K562 (cell line): ENCODE measurements at regions not wholly inside any gene's neighbourhood (a gene's known extent, or its start where the extent isn't known, plus 50 kb on each side); places are given as distances from the start of the nearest gene placed in this dataset.

Experiments
- ATAC-seq: fragments of 200-7000 bp; cut with Tn5 transposase; 3 replicates; pipeline ENCODE4 v1.9.1; 2020; ENCODE audit warnings: moderate library complexity
- BruUV-seq: library from RNA; stranded (reverse); fragments of 400-500 nt; replicated peaks from 2 replicates; lab custom pipeline; 2021; lab: Mats Ljungman, UMichigan
- CTCF ChIA-PET: fragments of 300-600 bp; formaldehyde crosslinking; extraction: SDS; loops from one replicate; lab custom pipeline; 2021; ENCODE audit warnings: low intra/inter-chr PET ratio; lab: Yijun Ruan, JAX
- POLR2A ChIA-PET: fragments of 300-600, 350-650 bp; sonication (Branson Sonifier 250); formaldehyde crosslinking; extraction: SDS; loops from one replicate; lab custom pipeline; 2021; ENCODE audit warnings: antibody characterized with exemption, inconsistent platforms; lab: Yijun Ruan, JAX
- DNase-seq, 4 experiments: peaks; one replicate each; pipeline versions ENCODE4 v3.0.0 to v3.0.0-alpha.2; 2011 to 2018; ENCODE audit warnings: low spot score in 3 of 4, mixed read lengths in 3 of 4; ENCODE audit errors: extremely low read depth in 1 of 4
- FAIRE-seq: peaks from 2 replicates; lab custom pipeline; 2011; peaks lifted over from hg19 to GRCh38; lab: Jason Lieb, UNC
- H2AFZ ChIP-seq: 2 replicates; pipeline ENCODE4 v1.6.0; 2011; ENCODE audit warnings: low read depth, low read length, control low read depth, inconsistent platforms
- H3K27ac ChIP-seq: fragments of 200-600 bp; 3 replicates; pipeline ENCODE4 v1.8.0; 2011; ENCODE audit warnings: low read depth, mild to moderate bottlenecking, control low read depth, inconsistent platforms, low read length, moderate library complexity, mixed read lengths; ENCODE audit errors: extremely low read depth
- H3K27me3 ChIP-seq, 2 experiments: fragments of 300-600 bp in 1 of 2; 2 replicates in 1 of 2; 3 replicates in 1 of 2; pipeline versions ENCODE4 v1.6.0 to v1.8.0; 2011; ENCODE audit warnings: inconsistent platforms in 2 of 2, low read length in 2 of 2, mild to moderate bottlenecking in 1 of 2, mixed read lengths in 1 of 2, moderate library complexity in 1 of 2; ENCODE audit not compliant: control insufficient read depth in 2 of 2, insufficient read depth in 2 of 2
- H3K36me3 ChIP-seq: fragments of 300-600 bp; 3 replicates; pipeline ENCODE4 v1.8.0; 2011; ENCODE audit warnings: mild to moderate bottlenecking, low read length, inconsistent platforms; ENCODE audit not compliant: control insufficient read depth, insufficient read depth
- H3K4me1 ChIP-seq, 2 experiments: fragments of 200-600 bp in 1 of 2; replicated peaks in 1 of 2; 2 replicates in 1 of 2; 3 replicates in 1 of 2; pipeline versions ENCODE4 v1.5.1 to v1.8.0; 2011; ENCODE audit warnings: inconsistent platforms in 2 of 2, low read length in 2 of 2, mild to moderate bottlenecking in 1 of 2, mixed read lengths in 1 of 2, moderate library complexity in 1 of 2; ENCODE audit not compliant: control insufficient read depth in 2 of 2, insufficient read depth in 2 of 2
- H3K4me2 ChIP-seq: 2 replicates; pipeline ENCODE4 v1.6.1; 2011; ENCODE audit warnings: low read length, control low read depth, inconsistent platforms, mixed read lengths; ENCODE audit not compliant: insufficient read depth
- H3K4me3 ChIP-seq: fragments of 200-600 bp; sonication (generic), shearing (Covaris generic); 2 replicates; pipeline ENCODE4 v1.5.1; 2016; ENCODE audit warnings: control low read depth, inconsistent platforms
- H3K79me2 ChIP-seq: fragments of 200-600 bp; 3 replicates; pipeline ENCODE4 v1.8.0; 2011; ENCODE audit warnings: low read length, inconsistent platforms; ENCODE audit not compliant: control insufficient read depth, insufficient read depth
- H3K9ac ChIP-seq, 2 experiments: 2 replicates each; pipeline versions ENCODE4 v1.6.0 to v1.6.1; 2011; ENCODE audit warnings: low read depth in 2 of 2, low read length in 2 of 2, control low read depth in 1 of 2, inconsistent platforms in 1 of 2, mild to moderate bottlenecking in 1 of 2, mixed read lengths in 1 of 2; ENCODE audit not compliant: insufficient read depth in 1 of 2
- H3K9me1 ChIP-seq: one replicate; pipeline ENCODE4 v1.6.0; 2011; ENCODE audit warnings: inconsistent platforms, mild to moderate bottlenecking, low read length, moderate library complexity; ENCODE audit not compliant: control insufficient read depth, insufficient read depth
- H3K9me3 ChIP-seq: replicated peaks from 2 replicates; pipeline ENCODE4 v1.5.1; 2011; ENCODE audit warnings: low read depth, low read length, inconsistent platforms; ENCODE audit not compliant: control insufficient read depth, insufficient read depth
- H4K20me1 ChIP-seq: replicated peaks from 2 replicates; pipeline ENCODE4 v1.6.1; 2011; ENCODE audit warnings: low read length, inconsistent platforms, mixed read lengths; ENCODE audit not compliant: control insufficient read depth, insufficient read depth
- ERF ChIP-seq: fragments of 450-650 bp; formaldehyde crosslinking; IDR thresholded peaks from 2 replicates; pipeline ENCODE4 v1.4.0; 2020; ENCODE audit warnings: mild to moderate bottlenecking, mixed read lengths
- KAT7 ChIP-seq: sonication (generic); formaldehyde crosslinking; IDR thresholded peaks from 2 replicates; pipeline ENCODE4 v1.8.0; 2022; ENCODE audit warnings: missing genetic modification reagents, mild to moderate bottlenecking, borderline replicate concordance
- PTTG1 ChIP-seq: fragments of 450-650 bp; IDR thresholded peaks from 2 replicates; pipeline ENCODE4 v1.6.1; 2016; ENCODE audit warnings: low read depth, mild to moderate bottlenecking, missing genetic modification characterization, missing compliant biosample characterization
- SMAD4 ChIP-seq: fragments of 250-450 bp; sonication (Bioruptor Pico); conservative IDR thresholded peaks from 2 replicates; pipeline ENCODE4 v1.8.0; 2021; ENCODE audit warnings: inconsistent platforms, mild to moderate bottlenecking, moderate library complexity
- SRSF9 ChIP-seq: fragments of 200-400 bp; formaldehyde crosslinking; IDR thresholded peaks from 2 replicates; pipeline ENCODE4 v1.6.1; 2017; ENCODE audit warnings: low read depth, low read length, borderline replicate concordance
- ZBTB33 ChIP-seq: sonication (generic); formaldehyde crosslinking; IDR thresholded peaks from 2 replicates; pipeline ENCODE4 v1.8.1; 2023; ENCODE audit warnings: mild to moderate bottlenecking, missing genetic modification reagents
- ZNF24 ChIP-seq: fragments of 450-650 bp; IDR thresholded peaks from 2 replicates; pipeline ENCODE4 v1.6.1; 2016
- ZNF589 ChIP-seq: fragments of 200-800 bp; sonication (Bioruptor generic); IDR thresholded peaks from 2 replicates; pipeline ENCODE4 v1.6.1; 2016; ENCODE audit warnings: low read depth, missing genetic modification characterization, missing compliant biosample characterization
- ZNF740 ChIP-seq, 3 experiments: fragments of 200-800 bp in 1 of 3; sonication (Bioruptor generic) in 1 of 3; sonication (generic) in 1 of 3; formaldehyde crosslinking in 1 of 3; IDR thresholded peaks; 2 replicates each; pipeline versions ENCODE4 v1.6.1 to v1.8.0; 2016 to 2022; ENCODE audit warnings: mild to moderate bottlenecking in 2 of 3, missing compliant biosample characterization in 2 of 3, missing genetic modification characterization in 2 of 3, missing genetic modification reagents in 1 of 3
- WGBS: fragments of 100-300 bp; shearing (Covaris generic); methylation state at CpG from one replicate; pipeline ENCODE4 v1.1.6; 2016; ENCODE audit warnings: low coverage, mixed read lengths; ENCODE audit not compliant: insufficient coverage; ENCODE audit errors: missing lambda C conversion rate; 5-methylcytosine and 5-hydroxymethylcytosine counted together
- in situ Hi-C: fragments of 300-500 bp; cut with MboI; formaldehyde crosslinking; loops from 4 replicates; pipeline ENCODE4 v1.15.0; 2018; ENCODE audit warnings: inconsistent platforms, mixed read lengths
- intact Hi-C: fragments of 100-400 bp; cut with micrococcal nuclease; formaldehyde crosslinking; loops from 2 replicates; pipeline ENCODE4 v1.14.2; 2022
- TF ChIP-seq, protein P1 (sequence below): fragments of 450-650 bp; IDR thresholded peaks from 2 replicates; pipeline ENCODE4 v1.6.1; 2016; ENCODE audit warnings: low read depth

- H3K79me2 ChIP-seq, result no peaks in the 10 kb centered on the region
- peak overlapping the region; percentile 29; the same call in 1 of the 2 replicates for H2AFZ ChIP-seq
- H4K20me1 ChIP-seq, result no peaks in the 10 kb centered on the region
- in situ Hi-C loops (no loop called here), intact Hi-C loops (loop anchor here (5.0 kb wide), 1 partner anchor 184 kb away; the partner anchor contains the start of gene AVL9)
- H3K4me3 ChIP-seq, result no peak overlapping the region
- ChIA-PET POLR2A (no interaction called here), CTCF (no interaction called here)
- FAIRE-seq, result no peak
- peak overlapping the region in 1 of 2 experiments; percentile 52; a peak in 2 of 4 replicates for H3K9ac ChIP-seq
- H3K9me3 ChIP-seq, result no peaks in the 10 kb centered on the region
- no peaks in the 10 kb centered on the region for H3K36me3 ChIP-seq
- DNase-seq, result no peak
- BruUV-seq, result TSS peak; percentile 93
- peak overlapping the region; percentile 88 for H3K27ac ChIP-seq
- WGBS, result 24% methylated on average over 3 of the region's 3 CpGs
- peaks cover 0 to 22% of the 10 kb centered on the region in 2 experiments; a peak in 4 of 5 replicates for H3K4me1 ChIP-seq
- H3K4me2 ChIP-seq, result no peak overlapping the region; the same call in 1 of the 2 replicates
- no peaks in the 10 kb centered on the region for H3K27me3 ChIP-seq
- peak; percentile 11 for ATAC-seq
- no peaks in the 10 kb centered on the region for H3K9me1 ChIP-seq
- TF ChIP-seq ZBTB33 (CRISPR knock-in tag), result no peak
- no peak for TF ChIP-seq ZNF740 (CRISPR knock-in tag; IDR thresholded peaks at IDR 0.05)
- 0 out of 4 replicates have a peak, but pooled peaks of 1 of the 2 experiments have one; percentile 16 for TF ChIP-seq ZNF740 (tag; IDR thresholded peaks at IDR 0.05)
- peak; percentile 17 for TF ChIP-seq SMAD4
- no peak for TF ChIP-seq ZNF589 (CRISPR knock-in tag)
- TF ChIP-seq KAT7 (CRISPR knock-in tag), result no peak
- TF ChIP-seq, protein P1, sequence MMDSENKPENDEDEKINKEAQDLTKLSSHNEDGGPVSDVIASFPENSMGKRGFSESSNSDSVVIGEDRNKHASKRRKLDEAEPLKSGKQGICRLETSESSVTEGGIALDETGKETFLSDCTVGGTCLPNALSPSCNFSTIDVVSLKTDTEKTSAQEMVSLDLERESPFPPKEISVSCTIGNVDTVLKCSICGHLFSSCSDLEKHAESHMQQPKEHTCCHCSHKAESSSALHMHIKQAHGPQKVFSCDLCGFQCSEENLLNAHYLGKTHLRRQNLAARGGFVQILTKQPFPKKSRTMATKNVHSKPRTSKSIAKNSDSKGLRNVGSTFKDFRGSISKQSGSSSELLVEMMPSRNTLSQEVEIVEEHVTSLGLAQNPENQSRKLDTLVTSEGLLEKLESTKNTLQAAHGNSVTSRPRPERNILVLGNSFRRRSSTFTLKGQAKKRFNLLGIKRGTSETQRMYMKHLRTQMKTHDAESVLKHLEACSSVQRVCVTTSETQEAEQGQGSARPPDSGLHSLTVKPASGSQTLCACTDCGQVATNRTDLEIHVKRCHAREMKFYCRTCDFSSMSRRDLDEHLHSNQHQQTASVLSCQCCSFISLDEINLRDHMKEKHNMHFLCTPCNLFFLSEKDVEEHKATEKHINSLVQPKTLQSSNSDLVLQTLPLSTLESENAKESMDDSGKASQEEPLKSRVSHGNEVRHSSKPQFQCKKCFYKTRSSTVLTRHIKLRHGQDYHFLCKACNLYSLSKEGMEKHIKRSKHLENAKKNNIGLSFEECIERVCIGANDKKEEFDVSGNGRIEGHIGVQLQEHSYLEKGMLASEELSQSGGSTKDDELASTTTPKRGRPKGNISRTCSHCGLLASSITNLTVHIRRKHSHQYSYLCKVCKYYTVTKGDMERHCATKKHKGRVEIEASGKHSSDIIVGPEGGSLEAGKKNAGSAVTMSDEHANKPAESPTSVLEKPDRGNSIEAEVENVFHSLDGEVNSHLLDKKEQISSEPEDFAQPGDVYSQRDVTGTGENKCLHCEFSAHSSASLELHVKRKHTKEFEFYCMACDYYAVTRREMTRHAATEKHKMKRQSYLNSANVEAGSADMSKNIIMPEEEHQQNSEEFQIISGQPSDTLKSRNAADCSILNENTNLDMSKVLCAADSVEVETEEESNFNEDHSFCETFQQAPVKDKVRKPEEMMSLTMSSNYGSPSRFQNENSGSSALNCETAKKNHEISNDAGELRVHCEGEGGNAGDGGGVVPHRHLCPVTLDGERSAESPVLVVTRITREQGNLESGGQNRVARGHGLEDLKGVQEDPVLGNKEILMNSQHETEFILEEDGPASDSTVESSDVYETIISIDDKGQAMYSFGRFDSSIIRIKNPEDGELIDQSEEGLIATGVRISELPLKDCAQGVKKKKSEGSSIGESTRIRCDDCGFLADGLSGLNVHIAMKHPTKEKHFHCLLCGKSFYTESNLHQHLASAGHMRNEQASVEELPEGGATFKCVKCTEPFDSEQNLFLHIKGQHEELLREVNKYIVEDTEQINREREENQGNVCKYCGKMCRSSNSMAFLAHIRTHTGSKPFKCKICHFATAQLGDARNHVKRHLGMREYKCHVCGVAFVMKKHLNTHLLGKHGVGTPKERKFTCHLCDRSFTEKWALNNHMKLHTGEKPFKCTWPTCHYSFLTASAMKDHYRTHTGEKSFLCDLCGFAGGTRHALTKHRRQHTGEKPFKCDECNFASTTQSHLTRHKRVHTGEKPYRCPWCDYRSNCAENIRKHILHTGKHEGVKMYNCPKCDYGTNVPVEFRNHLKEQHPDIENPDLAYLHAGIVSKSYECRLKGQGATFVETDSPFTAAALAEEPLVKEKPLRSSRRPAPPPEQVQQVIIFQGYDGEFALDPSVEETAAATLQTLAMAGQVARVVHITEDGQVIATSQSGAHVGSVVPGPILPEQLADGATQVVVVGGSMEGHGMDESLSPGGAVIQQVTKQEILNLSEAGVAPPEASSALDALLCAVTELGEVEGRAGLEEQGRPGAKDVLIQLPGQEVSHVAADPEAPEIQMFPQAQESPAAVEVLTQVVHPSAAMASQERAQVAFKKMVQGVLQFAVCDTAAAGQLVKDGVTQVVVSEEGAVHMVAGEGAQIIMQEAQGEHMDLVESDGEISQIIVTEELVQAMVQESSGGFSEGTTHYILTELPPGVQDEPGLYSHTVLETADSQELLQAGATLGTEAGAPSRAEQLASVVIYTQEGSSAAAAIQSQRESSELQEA, result no peak
- TF ChIP-seq ERF, result no peak
- TF ChIP-seq ZNF24, result no peak
- TF ChIP-seq SRSF9, result no peak
- peak; percentile 52; the same call in 1 of the 2 replicates for TF ChIP-seq PTTG1 (tag)
These were observed 185.9 kb downstream of the AVL9 start for GRCh38 chr7:32681174-32681518.
